Heart right ventricle (tissue), 16 donors: ENCODE measurements at regions not wholly inside any gene's neighbourhood (a gene's known extent, or its start where the extent isn't known, plus 50 kb on each side); places are given as distances from the start of the nearest gene placed in this dataset.

Experiments
- ATAC-seq, 8 donors: fragments of 200-7000 bp; cut with Tn5 transposase; one replicate each; pipeline ENCODE4 v1.9.1; 2020; ENCODE audit warnings: mild to moderate bottlenecking in 8 of 8, moderate library complexity in 8 of 8, moderate number of reproducible peaks in 1 of 8
- DNase-seq, 2 donors: peaks; one replicate each; pipeline ENCODE4 v3.0.0-alpha.2; 2020
- H3K27ac ChIP-seq, 10 donors: fragments of 200-600 bp; sonication (generic) in 2 of 10; one replicate each; pipeline versions ENCODE4 v1.5.0 to v1.8.0; 2020 to 2022; ENCODE audit warnings: mild to moderate bottlenecking in 3 of 10
- H3K27me3 ChIP-seq, 7 donors: fragments of 200-600 bp; one replicate each; pipeline ENCODE4 v1.8.0; 2021 to 2022; ENCODE audit warnings: mild to moderate bottlenecking in 2 of 7
- H3K36me3 ChIP-seq, 9 donors: fragments of 200-600 bp; sonication (generic) in 1 of 9; one replicate each; pipeline versions ENCODE4 v1.5.0 to v1.8.0; 2020 to 2022; ENCODE audit warnings: mild to moderate bottlenecking in 2 of 9
- H3K4me1 ChIP-seq, 9 donors: fragments of 200-600 bp; sonication (generic) in 1 of 9; one replicate each; pipeline versions ENCODE4 v1.5.0 to v1.8.0; 2020 to 2022; ENCODE audit warnings: mild to moderate bottlenecking in 4 of 9
- H3K4me3 ChIP-seq, 10 donors: fragments of 200-600 bp; sonication (generic) in 2 of 10; one replicate each; pipeline versions ENCODE4 v1.5.0 to v1.8.0; 2020 to 2022; ENCODE audit warnings: mild to moderate bottlenecking in 7 of 10, moderate library complexity in 2 of 10
- H3K9me3 ChIP-seq, 11 donors: fragments of 200-600 bp in 10 of 11; sonication (generic) in 2 of 11; one replicate each; pipeline versions ENCODE4 v1.5.0 to v1.8.0; 2013 to 2022; ENCODE audit warnings: mild to moderate bottlenecking in 2 of 11, control low read depth in 1 of 11, moderate library complexity in 1 of 11
- CTCF ChIP-seq, 9 donors: fragments of 200-600 bp; sonication (generic) in 2 of 9; IDR thresholded peaks; one replicate each; pipeline versions ENCODE4 v1.5.0 to v1.8.0; 2021 to 2022; ENCODE audit warnings: antibody characterized with exemption in 9 of 9, mild to moderate bottlenecking in 5 of 9, moderate library complexity in 1 of 9
- WGBS, 2 donors: extraction: QIAGEN DNeasy Blood & Tissue Kit; methylation state at CpG; one replicate each; pipeline ENCODE4 v1.1.7; 2013; ENCODE audit warnings: inconsistent platforms in 1 of 2; 5-methylcytosine and 5-hydroxymethylcytosine counted together
- intact Hi-C, 10 donors: fragments of 100-400 bp; cut with DNase I; formaldehyde crosslinking; loops; one replicate each; pipeline versions ENCODE4 v1.11.1 to v1.14.2; 2022
- donor health status: Arrhythmogenic right ventricular cardiomyopathy.
- donor health status: ischemic (EF 13 %, LVEDD 7.1; RV severe dilation, severe dysfunction).
- donor health status: healthy with polysubstance abuse.
- donor health status: DM: no; HTN: yes; CAD: no.
- donor health status: DM: no; HTN: no; CAD: no.
- donor health status: ischemic (EF 25% LVEDD 6.9; RV normal size, moderate dysfunction).
- donor health status: ischemic (EF 25% LVEDD 5.7; RV mildly dilated, moderate dysfunction).
- donor health status: healthy.
- donor health status: DM: yes; HTN: yes; CAD: no.
- donor health status: Ischemic cardiomyopathy.
- donor health status: ischemic (EF 35%, LVEDD 5.7; RV mildly dilated, moderate dysfunction).
- donor health status: nonischemic (EF 11% LVEDD 7.7; RV severe dilation, severe dysfunction).
- donor health status: DM: yes; HTN: yes; CAD: no.
- donor health status: PGD.
- donor health status: ischemic (EF 29% LVEDD 5.4; RV normal size, mild dysfunction).
- donor health status: nonischemic (EF 23%, LVEDD 6.1; RV moderate dilation, normal function).

- intact Hi-C loops = loop anchor here in 7 of 10 donors (5.0 to 10.0 kb wide), 6 partner anchors 67 to 557 kb away; partner anchors contain the start of gene GCLC (in 1 of the 7)
- no peaks in the 10 kb centered on the region for H3K9me3 ChIP-seq
- H3K27ac ChIP-seq = no peak overlapping the region
- WGBS, 2 donors = 86 to 90% methylated on average over 2 of the region's 2 CpGs
- no peak for ATAC-seq
- no peak for DNase-seq
- peaks cover 0 to 6% (median 0%) of the 10 kb centered on the region in 7 donors for H3K27me3 ChIP-seq
- no peaks in the 10 kb centered on the region for H3K36me3 ChIP-seq
- TF ChIP-seq CTCF (IDR thresholded peaks at IDR 0.05) = no peak
- H3K4me1 ChIP-seq = peaks cover 0 to 5% (median 0%) of the 10 kb centered on the region in 9 donors
- no peak overlapping the region for H3K4me3 ChIP-seq
These were observed 56.2 kb upstream of the KLHL31 start for GRCh38 chr6:53721766-53722165.

- Histone ChIP-seq H3K27me3 (peaks cover 0 to 5% (median 0%) of the 10 kb centered on the region in 7 donors), H3K9me3 (no peaks in the 10 kb centered on the region), H3K4me1 (peaks cover 0 to 4% (median 0%) of the 10 kb centered on the region in 9 donors), H3K36me3 (no peaks in the 10 kb centered on the region), H3K4me3 (no peak overlapping the region), H3K27ac (no peak overlapping the region)
- intact Hi-C loops = no loop called here
- peak; percentile 70 to 91 (median 84) for TF ChIP-seq CTCF (IDR thresholded peaks at IDR 0.05)
- ATAC-seq = peak in 7 of 8 donors; percentile 62 to 85 (median 74)
- WGBS, 2 donors = 42 to 48% methylated on average over 9 of the region's 9 CpGs
- peak in 1 of 2 donors; percentile 63 for DNase-seq
These were observed 53.3 kb upstream of the KLHL31 start for GRCh38 chr6:53718597-53719460.

- peaks cover 0 to 5% (median 0%) of the 10 kb centered on the region in 7 donors for H3K27me3 ChIP-seq
- 67 to 76% methylated on average over 1 of the region's 1 CpG for WGBS, 2 donors
- intact Hi-C loops = no loop called here
These were observed 52.0 kb upstream of the KLHL31 start for GRCh38 chr6:53717566-53717965.

GRCh38 chr6:53715434-53715833 is 49.9 kb upstream of the KLHL31 start:
- Histone ChIP-seq H3K27ac (no peak overlapping the region), H3K27me3 (peaks cover 0 to 10% (median 0%) of the 10 kb centered on the region in 7 donors), H3K4me1 (peaks cover 0 to 4% (median 0%) of the 10 kb centered on the region in 9 donors), H3K9me3 (no peaks in the 10 kb centered on the region), H3K36me3 (no peaks in the 10 kb centered on the region), H3K4me3 (no peak overlapping the region)
- no peak for TF ChIP-seq CTCF (IDR thresholded peaks at IDR 0.05)
- DNase-seq (no peak), ATAC-seq (no peak)
- 72 to 95% methylated on average over 1 of the region's 1 CpG for WGBS, 2 donors
- intact Hi-C loops = no loop called here

More at GRCh38 chr6:53717566-53717965, 52.0 kb upstream of the KLHL31 start:
- no peak overlapping the region for H3K27ac ChIP-seq
- H3K9me3 ChIP-seq = no peaks in the 10 kb centered on the region
- no peak for DNase-seq
- no peak for TF ChIP-seq CTCF (IDR thresholded peaks at IDR 0.05)
- no peaks in the 10 kb centered on the region for H3K36me3 ChIP-seq
- H3K4me1 ChIP-seq = peaks cover 0 to 4% (median 0%) of the 10 kb centered on the region in 9 donors
- no peak for ATAC-seq
- H3K4me3 ChIP-seq = no peak overlapping the region
